GM13977 (cell line): ENCODE measurements at regions not wholly inside any gene's neighbourhood (a gene's known extent, or its start where the extent isn't known, plus 50 kb on each side); places are given as distances from the start of the nearest gene placed in this dataset.

Experiments
- DNase-seq: peaks from one replicate; pipeline ENCODE4 v3.0.0; 2012; ENCODE audit warnings: low spot score
- in situ Hi-C: fragments of 300-500 bp; cut with MboI; formaldehyde crosslinking; loops from one replicate; pipeline ENCODE4 v1.12.0; 2022; ENCODE audit warnings: low sequenced_read_pairs, low pct_unique_long_range_greater_than_20kb, mixed read lengths, inconsistent platforms; ENCODE audit not compliant: unreplicated experiment
- TF ChIP-seq, protein P1 (sequence below): IDR thresholded peaks from 2 replicates; pipeline ENCODE4 v1.5.1; 2012; ENCODE audit warnings: mild to moderate bottlenecking, control low read depth; ENCODE audit not compliant: insufficient read depth; ENCODE audit errors: extremely low read depth, missing control alignments

- in situ Hi-C loops = no loop called here
- no peak for DNase-seq
- TF ChIP-seq, protein P1, sequence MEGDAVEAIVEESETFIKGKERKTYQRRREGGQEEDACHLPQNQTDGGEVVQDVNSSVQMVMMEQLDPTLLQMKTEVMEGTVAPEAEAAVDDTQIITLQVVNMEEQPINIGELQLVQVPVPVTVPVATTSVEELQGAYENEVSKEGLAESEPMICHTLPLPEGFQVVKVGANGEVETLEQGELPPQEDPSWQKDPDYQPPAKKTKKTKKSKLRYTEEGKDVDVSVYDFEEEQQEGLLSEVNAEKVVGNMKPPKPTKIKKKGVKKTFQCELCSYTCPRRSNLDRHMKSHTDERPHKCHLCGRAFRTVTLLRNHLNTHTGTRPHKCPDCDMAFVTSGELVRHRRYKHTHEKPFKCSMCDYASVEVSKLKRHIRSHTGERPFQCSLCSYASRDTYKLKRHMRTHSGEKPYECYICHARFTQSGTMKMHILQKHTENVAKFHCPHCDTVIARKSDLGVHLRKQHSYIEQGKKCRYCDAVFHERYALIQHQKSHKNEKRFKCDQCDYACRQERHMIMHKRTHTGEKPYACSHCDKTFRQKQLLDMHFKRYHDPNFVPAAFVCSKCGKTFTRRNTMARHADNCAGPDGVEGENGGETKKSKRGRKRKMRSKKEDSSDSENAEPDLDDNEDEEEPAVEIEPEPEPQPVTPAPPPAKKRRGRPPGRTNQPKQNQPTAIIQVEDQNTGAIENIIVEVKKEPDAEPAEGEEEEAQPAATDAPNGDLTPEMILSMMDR = no peak
These were observed 342.0 kb upstream of the PDZRN3 start for GRCh38 chr3:73966733-73967132.

- TF ChIP-seq, protein P1 = no peak
- DNase-seq = no peak
- in situ Hi-C loops = no loop called here
These were observed 340.1 kb upstream of the PDZRN3 start for GRCh38 chr3:73964818-73965217.

DNA sequence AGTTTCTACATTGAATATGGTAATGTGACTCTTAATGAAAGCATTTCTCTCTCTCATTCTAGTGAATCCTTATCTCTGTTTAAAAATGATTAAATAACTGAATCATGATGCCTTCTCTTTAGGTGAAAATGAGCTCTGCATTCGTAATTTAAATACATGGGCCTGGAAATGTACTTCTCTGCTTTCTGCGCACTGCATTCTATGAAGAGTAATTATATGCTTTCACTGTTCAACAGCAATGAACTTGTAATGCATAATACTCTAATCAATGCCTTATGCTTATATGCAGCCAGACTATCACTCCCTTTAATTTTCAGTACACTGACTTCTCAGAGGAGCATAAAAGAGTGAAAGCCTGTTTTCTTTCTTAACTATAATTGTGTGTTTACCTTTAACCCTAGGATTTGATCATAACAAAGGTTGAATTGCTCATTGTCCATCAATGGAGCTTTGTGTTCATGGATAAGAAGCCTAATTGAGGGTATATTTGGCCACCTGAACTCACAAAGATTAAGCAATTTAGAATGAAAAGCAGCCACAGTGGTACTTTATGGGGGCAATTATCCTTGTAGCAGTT is 330.8 kb upstream of the PDZRN3 start:
- in situ Hi-C loops = no loop called here
- TF ChIP-seq, protein P1 = no peak
- no peak for DNase-seq

DNA sequence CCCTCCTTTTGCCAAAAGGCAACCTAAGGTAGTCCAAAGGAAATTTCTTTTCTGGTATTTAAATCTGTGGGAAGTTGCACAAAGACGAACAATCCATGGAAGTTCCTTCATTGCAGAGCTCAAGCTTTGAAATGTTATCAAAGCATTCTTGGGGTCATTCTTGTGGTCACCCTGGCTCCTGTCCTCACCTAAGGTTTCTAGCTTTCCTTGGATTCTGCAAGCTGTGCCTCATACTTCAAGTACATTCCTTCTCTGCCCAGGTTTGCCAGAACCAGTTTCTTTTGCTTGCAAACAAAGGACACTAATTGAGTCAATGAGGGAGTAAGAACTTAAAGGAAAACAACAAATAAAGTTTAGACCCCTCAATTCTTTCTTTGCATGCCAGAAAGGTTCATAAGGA is 329.8 kb upstream of the PDZRN3 start:
- in situ Hi-C loops = no loop called here
- DNase-seq = no peak
- TF ChIP-seq, protein P1 = no peak

DNA sequence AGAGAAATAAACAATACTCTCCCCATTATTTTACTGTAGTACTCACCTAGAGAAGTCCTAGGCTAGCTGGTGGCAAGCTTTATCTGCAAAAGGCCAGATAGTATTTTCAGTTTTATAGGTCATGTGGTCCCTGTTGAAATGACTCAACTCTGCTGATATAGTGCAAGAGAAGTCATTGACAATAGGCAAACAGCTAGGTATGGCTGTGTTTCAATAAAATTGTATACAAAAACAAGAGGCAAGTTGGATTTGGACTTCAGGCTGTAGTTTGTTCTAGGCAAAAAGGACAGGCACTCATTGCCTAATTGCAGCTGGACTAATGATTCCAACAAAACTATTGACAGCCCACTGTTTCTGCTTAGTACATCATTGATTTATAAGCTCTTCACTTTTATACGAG is 328.0 kb upstream of the PDZRN3 start:
- no peak for DNase-seq
- TF ChIP-seq, protein P1 = no peak
- in situ Hi-C loops = no loop called here

- TF ChIP-seq, protein P1 = no peak
- no peak for DNase-seq
- in situ Hi-C loops = no loop called here
These were observed 326.3 kb upstream of the PDZRN3 start for GRCh38 chr3:73950865-73951558.
